Stimulated activated CD4-positive, alpha-beta T cell treated with anti-CD3 and anti-CD28 coated beads, Interleukin-1b, Interleukin-23, amount 100 ng/mL, for 24 hours (primary cell): ENCODE measurements at regions not wholly inside any gene's neighbourhood (a gene's known extent, or its start where the extent isn't known, plus 50 kb on each side); places are given as distances from the start of the nearest gene placed in this dataset.

Source experiments
- DNase-seq, 4 experiments: peaks; one replicate each; pipeline ENCODE4 v3.0.0-alpha.2; 2020; ENCODE audit warnings: low read depth in 4 of 4, low spot score in 1 of 4

DNA sequence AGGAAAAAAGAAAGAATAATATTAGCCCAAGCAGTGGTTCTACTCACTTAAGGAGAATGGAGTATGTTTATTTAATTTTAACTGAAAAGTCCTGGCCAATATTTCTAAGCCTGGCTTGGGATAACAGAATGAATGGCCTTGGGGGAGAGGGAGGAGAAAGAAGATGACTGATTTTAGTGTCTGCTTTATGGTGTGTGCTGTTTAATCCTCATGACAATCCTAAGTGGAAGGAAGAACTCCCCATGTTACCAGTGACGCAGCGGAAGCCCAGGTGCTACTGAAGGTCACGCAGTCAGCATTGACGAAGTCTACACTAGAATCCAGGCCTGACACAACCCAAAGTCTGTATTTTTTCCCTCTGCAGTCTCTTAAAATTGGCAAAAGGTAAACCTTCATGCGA lies 50.5 kb downstream of the PALM2AKAP2 start:
- DNase-seq = no peak

DNA sequence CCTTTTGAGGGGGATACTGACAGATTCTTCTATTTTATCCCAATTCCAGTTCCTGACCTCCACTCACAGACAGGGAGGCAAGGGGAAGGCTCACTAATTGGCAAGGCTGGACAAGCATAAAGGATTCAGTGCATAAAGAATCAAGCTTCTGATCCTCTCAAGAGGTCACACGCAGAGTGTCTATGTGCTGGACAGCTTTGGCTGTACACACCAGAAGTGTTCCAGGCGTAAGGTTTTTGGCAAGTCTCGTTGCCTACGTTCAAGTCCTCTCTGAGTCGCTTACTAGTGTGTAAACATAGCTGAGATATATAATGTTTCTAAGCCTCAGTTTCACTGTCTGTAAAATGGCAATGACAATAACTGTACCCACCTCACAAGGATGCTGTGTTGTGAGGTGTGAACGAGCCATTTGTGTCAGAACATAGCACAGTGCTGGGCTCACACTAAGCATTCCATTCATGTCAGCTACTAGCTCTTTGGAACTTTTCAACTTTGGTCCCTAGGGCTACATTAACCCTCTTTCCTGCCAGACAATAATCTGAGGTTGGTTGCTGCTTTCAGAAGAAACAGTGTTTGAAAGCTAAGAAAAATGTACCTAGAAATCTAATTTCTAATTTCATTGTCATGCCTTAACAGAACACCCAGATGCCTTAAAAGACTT lies 52.1 kb downstream of the PALM2AKAP2 start:
- DNase-seq = no peak

DNA sequence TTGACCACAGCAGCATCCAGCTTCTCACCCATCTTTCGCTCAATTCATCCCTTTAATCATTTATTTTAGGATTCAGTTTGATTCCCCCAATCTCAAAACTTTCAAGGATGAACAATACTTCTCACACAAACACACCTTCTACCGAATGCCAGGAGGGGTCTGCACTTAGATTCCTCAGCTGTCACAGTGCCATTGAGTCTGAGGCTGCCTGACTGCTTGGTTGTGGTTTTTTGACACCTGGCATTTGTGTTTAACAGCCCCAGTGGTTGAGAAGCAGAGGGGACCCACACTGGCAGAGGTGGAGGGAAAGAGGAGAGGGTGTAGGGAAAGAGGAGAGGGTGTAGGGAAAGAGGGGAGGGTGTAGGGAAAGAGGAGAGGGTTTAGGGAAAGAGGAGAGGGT lies 54.9 kb downstream of the PALM2AKAP2 start:
- DNase-seq = no peak

DNA sequence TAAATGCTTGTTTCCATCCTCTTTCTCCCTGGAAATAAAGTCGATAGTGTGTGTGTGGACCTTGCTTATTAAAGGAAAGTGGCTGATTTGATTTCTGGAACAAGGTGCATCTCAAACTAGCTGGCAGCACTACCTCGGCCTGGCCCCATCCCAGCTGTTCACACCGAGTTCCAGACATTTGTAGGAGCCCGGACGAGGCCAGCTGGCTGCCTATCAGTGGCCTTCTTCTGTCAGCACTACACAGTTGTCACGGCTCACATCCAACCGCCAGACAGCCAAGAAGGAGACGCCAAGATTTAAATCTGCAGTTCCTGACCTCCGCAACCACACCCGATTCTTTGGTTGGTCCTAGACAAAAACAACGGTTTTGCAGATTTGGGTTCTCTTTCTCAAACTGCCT lies 63.6 kb downstream of the PALM2AKAP2 start:
- no peak for DNase-seq

DNA sequence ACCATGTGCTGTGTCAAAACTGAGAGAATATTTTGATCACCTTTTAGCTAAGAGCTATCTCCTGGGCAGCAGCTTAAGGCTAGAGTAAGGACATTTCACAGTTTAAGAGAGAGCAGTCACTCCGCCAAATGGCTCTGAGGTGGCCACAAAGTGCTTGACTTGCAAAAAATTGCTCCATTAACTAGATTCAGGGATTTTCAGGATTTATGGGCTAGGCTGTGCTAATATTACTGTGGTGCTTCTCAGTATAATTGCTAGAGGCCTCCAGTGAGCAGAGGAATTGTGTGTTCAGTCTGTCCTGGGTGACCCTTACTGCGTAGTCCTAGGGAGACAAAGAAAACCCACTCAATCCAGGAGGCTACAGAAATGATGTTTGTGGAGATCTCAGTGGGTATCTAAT lies 65.2 kb downstream of the PALM2AKAP2 start:
- no peak for DNase-seq

DNA sequence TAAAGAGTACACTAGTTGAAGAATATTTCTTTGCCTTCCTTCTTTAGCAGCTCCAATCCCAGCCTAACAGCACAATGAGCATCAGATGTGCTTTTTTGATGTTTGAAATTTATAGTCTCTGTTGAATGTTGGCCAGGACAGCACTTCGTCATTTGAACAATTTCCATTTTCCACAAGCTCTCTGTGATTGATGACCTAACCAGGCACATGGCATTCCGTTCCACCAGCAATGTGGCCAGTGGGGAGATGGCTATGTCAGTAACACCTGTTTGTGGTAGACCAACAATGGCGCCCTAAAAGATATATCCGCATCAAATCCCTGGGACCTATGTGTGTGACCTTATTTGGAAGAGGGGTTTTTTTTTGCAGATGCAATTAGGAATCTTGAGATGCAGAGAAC lies 66.8 kb downstream of the PALM2AKAP2 start:
- no peak for DNase-seq

DNA sequence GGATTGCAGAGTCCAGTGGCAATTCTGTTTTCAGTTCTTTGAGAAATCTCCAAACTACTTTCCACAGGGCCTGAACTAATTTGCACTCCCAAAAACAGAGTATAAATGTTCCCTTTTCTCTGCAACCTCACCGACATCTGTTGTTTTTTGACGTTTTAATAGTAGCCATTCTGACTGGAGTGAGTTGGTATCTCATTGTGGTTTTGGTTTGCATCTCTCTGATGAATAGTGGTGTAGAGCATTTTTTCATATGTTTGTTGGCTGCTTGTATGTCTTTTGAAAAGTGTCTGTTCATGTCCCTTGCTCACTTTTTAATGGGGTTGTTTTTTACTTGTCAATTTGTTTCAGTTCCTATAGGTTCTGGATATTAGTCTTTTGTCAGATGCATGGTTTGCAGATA lies 72.6 kb downstream of the PALM2AKAP2 start:
- DNase-seq = no peak

DNA sequence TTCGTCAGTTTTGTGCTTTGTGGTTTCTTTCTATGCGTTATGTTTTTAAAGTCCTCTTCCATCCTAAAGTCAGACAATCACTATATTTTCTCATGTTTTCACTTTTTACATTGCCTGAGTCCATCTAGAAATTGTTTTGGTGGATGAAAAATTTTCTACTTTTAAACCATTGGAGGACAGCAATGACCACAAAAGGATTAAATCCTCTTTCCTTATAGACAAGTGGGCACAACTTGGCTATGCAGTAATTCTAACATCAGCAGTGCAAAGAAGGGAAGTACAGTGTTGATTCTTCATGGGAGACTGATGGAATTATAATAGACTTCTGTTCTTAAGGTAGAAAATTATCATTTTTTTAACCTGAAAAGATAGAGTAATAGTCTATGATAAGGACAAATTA lies 75.5 kb downstream of the PALM2AKAP2 start:
- no peak for DNase-seq

DNA sequence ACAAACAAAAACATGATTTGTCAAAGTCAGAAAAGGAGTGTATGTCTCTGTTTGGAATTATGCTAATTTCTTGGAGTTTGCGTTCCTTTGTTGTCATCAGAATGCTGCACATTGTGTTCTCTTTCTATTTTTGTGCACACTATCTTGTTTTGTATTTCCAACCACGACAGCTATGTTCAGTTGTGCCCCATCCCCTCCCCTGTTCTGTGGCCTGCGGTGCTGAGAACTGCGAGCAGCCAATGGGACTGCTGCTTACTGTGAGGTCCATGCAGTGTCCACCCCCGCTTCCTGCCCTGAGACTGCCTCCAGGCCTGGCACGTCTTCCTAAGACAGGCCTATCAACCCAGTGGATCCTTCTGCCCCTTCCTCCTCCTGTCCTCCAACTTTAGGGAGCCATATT lies 76.8 kb downstream of the PALM2AKAP2 start:
- DNase-seq = no peak

DNA sequence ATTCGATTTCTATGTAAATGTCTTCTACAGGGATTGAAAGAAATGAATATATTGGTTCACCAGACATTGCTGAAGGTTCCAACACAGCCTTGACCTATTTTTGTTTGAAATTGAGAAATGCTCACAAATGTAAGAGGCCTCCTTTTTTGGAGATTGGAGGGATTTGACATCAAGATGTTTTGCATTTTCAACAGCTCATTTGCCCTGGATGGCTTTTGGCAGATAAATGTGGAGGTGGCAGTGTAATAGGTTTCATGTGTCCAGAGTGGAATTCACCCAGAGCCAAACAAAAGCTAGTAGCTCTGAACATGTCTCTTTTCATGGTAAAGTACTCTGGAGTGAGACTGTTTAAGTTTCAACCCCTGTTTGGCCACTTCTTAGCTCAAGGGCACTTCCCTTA lies 77.3 kb downstream of the PALM2AKAP2 start:
- no peak for DNase-seq

DNA sequence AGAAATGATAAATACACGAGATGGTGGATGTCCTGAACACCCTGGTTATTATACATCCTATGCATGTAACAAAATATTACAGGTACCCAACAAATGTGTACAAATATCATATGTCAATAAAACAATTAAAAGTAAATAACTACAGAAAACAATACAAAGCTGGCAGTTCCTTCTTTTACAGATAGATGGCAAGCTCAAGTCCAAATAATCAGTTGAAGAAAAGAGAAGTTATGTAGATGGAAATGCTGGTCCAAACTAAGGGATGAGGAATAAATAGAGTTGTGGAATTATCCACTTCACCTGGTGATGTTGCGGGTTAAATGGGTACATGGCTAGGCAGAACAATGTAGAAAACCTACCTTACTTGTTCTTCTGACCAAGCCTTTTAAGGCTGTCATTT lies 79.4 kb downstream of the PALM2AKAP2 start:
- DNase-seq = no peak

DNA sequence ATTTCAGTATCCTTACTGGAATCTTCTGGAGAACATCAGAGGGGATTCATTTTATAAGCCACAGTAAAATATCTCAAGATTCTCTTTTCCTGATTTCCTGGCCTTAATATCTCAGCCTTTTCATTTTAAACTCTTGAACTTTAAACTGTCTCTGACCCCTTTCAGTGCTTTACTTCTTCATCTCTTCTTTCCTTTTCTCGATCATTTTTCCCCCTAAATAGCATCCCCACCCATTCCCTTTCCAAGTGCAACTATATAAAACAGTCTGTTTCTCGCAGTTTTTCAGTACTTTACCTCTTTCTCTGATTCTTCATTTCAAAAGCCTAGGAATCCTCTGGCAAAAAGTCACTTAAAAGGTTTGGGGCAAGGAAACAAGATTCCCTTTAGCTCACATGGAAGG lies 80.5 kb downstream of the PALM2AKAP2 start:
- DNase-seq = no peak

DNA sequence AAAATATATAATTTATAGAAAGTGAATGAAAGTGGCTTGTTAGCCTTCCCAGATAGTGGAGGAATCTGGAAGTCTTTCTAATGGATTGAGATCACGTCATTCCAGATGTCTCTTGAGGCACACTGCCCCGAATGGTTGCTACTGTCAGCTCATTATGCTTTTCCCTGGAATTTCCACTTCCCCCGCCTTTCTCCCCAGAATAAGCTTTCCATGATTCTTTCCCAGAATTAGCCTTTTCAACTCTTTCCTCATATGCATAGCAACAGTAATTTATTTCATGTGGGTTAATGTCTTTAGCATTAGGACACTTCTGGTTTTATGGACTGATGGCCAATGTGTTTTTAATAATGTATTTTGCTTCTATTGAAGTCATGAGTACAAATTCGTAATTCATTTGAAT lies 81.5 kb downstream of the PALM2AKAP2 start:
- no peak for DNase-seq

DNA sequence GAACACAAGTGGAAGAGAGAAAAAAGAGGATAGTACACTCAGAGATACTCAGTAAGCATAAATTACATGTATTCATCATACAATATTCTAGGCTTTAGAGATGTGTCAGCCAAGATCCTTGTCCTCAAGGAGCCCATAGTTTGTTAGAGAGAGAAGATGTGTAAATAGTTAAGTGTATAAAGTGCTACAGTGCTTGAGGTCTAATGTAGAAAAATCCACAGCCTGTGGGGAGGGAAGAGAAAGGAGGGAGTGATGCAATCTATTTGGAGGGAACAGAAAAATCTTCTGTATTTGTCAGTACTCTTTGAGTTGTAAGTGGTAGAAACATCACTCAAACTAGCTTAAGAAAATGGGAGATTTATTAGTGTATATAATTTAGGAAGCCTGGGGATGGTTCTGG lies 81.9 kb downstream of the PALM2AKAP2 start:
- DNase-seq = no peak

DNA sequence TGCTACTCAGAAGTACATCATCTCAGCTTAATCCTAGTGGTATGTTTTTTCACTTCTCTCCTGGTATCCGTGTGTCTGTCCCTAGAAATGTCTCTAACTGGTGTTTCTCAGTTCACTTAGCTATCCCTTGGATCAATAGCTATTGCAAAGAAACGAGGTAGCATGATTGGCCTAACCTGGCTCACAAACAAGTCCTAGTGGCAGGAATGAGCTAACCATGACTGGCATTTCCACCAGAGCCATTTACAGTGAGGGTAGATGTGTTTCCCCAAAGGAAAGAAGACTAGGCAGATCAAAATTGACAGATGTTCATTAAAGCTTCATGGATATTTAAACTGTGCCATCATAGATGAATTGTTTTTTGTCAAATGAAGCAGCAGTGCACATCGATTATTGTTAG lies 82.5 kb downstream of the PALM2AKAP2 start:
- DNase-seq = no peak

DNA sequence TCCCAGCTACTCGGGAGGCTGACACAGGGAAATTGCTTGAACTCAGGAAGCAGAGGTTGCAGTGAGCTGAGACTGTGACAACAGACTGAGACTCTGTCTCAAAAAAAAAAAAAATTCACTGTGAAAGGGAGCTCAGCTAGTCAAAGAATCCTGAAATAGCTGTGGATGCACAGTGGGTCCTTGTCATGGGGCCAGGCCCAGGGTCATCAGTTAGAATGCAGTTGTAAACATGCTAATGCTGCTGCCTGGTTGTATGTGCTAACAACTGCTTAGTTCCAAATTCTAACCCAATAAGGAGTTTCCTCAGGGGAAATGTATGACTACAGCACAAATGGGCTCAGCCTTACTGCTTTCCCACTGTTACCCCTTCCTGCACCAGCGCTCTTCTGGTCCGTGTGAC lies 84.0 kb downstream of the PALM2AKAP2 start:
- DNase-seq = no peak

DNA sequence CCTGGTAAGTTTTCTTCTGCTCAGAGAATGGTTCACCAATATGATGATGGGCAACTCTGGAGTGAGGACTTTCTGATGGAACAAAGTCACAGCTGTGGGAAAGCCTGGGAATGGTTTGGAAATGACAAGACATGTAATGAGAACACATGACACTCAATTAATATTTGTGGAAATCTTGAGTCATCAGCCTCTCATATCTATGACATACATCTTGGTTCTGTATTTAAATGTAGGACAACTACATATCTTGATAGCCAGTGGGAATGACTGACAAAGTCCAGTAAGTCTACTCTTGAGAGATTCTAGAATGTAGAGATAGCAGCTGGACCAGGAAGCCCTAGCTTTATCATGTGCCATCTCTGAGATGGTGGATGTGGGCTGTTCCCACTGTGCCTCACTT lies 85.5 kb downstream of the PALM2AKAP2 start:
- no peak for DNase-seq

DNA sequence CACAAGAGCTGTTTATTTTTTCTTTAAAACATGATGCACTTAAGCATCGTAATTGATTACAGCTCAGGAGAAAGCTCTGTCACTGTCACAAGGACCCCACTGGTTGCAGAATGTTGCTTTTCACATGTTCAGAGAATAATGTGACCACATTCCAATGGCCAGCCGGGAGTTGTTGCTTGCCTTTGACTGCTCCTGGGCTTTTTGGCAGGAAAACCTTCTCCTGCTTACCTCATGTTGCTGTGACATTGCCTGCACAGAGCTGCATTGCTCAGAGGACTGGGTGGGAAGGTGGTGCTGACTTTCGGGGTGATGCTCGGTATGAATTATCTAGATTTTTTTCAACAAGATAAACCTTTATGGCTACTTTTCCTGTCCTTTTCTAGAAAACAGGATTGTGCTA lies 88.2 kb downstream of the PALM2AKAP2 start:
- no peak for DNase-seq

DNA sequence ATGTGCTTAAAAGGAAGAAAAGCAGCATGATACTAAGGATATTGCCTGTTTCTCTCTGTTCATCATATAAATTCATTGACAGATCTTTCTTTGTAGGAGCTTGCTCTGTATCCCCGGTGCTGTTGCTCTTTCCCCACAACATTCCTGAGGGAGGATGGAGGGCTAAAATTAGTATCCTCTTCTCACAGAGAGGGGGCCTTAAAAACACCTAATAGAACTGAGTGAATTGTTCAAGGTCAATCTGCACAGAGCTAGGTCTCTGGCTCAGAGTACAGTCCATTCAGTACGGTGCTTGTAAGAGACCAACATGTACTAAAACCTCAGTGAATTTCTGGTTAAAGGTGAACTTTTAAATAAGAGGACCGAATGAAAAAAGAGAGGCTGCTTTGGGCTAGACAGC lies 88.7 kb downstream of the PALM2AKAP2 start:
- DNase-seq = no peak

DNA sequence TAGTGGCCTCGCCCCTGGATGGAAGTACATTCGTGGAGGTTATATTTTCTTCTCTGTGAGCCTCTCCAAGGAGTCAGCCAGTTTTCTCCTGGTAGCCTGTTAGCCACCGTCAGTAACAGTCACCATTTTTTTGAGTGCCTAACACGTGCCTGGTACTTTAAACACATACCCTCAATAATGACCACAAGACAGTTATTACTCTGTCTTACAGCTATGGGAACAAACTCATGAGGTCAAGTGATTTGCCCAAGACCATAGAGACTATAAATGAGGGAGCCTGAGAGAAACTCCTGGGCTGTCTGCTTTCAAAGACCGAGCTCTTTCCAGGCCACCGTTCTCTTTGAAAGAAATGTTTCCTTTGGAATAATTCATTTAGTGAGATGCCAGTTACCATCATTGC lies 90.4 kb downstream of the PALM2AKAP2 start:
- no peak for DNase-seq

DNA sequence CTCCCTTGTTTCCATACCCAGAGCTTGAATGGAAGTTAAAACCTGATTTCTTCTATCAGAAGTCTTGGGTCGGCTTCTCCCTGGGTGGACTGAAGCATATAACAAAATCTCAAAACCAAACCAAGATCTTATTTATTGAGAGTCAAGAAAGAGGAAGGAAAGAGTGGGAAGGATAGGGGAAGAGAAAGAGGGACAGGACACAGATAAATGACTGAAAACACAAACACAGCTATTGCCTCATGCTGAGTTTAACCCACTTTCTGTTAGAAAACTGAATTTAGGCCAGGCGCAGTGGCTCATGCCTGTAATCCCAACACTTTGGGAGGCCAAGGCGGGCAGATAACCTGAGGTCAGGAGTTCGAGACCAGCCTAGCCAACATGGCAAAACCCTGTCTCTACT lies 92.9 kb downstream of the PALM2AKAP2 start:
- DNase-seq = no peak

DNA sequence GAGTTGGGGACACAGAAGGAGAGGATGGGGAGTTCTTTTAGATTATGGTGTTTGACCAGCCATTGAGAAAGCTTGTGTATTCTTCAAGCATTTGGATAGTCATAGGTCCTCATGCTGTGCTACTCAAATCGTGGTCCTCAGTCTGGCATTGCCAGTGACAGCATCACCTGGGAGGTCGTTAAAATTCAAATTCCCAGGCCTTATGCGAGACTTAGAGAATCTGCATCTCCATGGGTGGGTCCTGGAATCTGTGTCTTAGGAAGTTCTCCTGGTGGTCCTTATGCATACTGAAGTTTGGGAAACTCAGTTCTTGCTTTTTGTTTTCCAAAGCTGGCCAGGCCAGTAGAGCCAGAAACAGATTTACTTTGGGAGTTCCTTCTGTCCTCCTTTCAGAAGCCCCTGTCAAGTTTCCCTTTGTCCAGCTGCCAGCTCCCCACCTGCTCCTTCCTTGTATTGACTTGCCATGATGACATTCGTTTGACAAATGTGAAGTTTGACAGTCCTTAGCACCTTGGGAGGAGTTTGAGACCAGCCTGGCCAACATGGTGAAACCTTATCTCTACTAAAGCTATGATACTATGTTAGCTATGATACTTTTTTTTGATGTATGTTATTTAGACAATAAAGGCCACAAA lies 95.6 kb downstream of the PALM2AKAP2 start:
- DNase-seq = no peak
